ENCODE measurements at regions not wholly inside any gene's neighbourhood (a gene's known extent, or its start where the extent isn't known, plus 50 kb on each side); places are given as distances from the start of the nearest gene placed in this dataset.

GRCh38 chr7:118045629-118046028 is 138.3 kb upstream of the LSM8 start:
- no peak for TF ChIP-seq CTCF (IDR thresholded peaks at IDR 0.05; ENCODE audit: insufficient read depth, low read length, poor library complexity, severe bottlenecking)
- no peak for TF ChIP-seq EZH2phosphoT487 (conservative IDR thresholded peaks at IDR 0.05; ENCODE audit: low read length)
